Neuronal stem cell (in vitro differentiated cells): ENCODE measurements at regions not wholly inside any gene's neighbourhood (a gene's known extent, or its start where the extent isn't known, plus 50 kb on each side); places are given as distances from the start of the nearest gene placed in this dataset.

Source experiments
- DNase-seq: peaks from one replicate; pipeline ENCODE4 v3.0.0-alpha.2; 2013; ENCODE audit warnings: low spot score
- H2AFZ ChIP-seq: one replicate; pipeline ENCODE4 v1.6.1; 2013; ENCODE audit warnings: mild to moderate bottlenecking, low read length, inconsistent platforms
- H2AK5ac ChIP-seq: 2 replicates; pipeline ENCODE4 v1.6.1; 2013; ENCODE audit warnings: low read depth, mild to moderate bottlenecking, inconsistent platforms, low read length, moderate library complexity, mixed read lengths
- H2BK120ac ChIP-seq: 2 replicates; pipeline ENCODE4 v1.6.1; 2013; ENCODE audit warnings: low read depth, mild to moderate bottlenecking, inconsistent platforms, low read length, moderate library complexity, mixed read lengths
- H2BK12ac ChIP-seq: one replicate; pipeline ENCODE4 v1.6.1; 2013; ENCODE audit warnings: low read length, inconsistent platforms
- H2BK15ac ChIP-seq: 2 replicates; pipeline ENCODE4 v1.6.1; 2013; ENCODE audit warnings: mild to moderate bottlenecking, low read length, inconsistent platforms, mixed read lengths
- H2BK5ac ChIP-seq: one replicate; pipeline ENCODE4 v1.6.1; 2013; ENCODE audit warnings: inconsistent platforms, mild to moderate bottlenecking, low read length, moderate library complexity
- H3K14ac ChIP-seq: one replicate; pipeline ENCODE4 v1.6.1; 2013; ENCODE audit warnings: low read length, inconsistent platforms
- H3K18ac ChIP-seq: 2 replicates; pipeline ENCODE4 v1.6.1; 2013; ENCODE audit warnings: low read length, inconsistent platforms
- H3K23ac ChIP-seq: 2 replicates; pipeline ENCODE4 v1.6.1; 2013; ENCODE audit warnings: low read depth, mild to moderate bottlenecking, mixed read lengths, low read length, inconsistent platforms; ENCODE audit not compliant: poor library complexity
- H3K27ac ChIP-seq: replicated peaks from 3 replicates; pipeline ENCODE4 v1.5.1; 2013; ENCODE audit warnings: low read length, inconsistent platforms
- H3K27me3 ChIP-seq, 3 experiments: 2 replicates each; pipeline ENCODE4 v1.6.1; 2013; ENCODE audit warnings: low read length in 3 of 3, mild to moderate bottlenecking in 2 of 3, inconsistent platforms in 1 of 3, low read depth in 1 of 3, mixed read lengths in 1 of 3, moderate library complexity in 1 of 3; ENCODE audit not compliant: control insufficient read depth in 3 of 3, insufficient read depth in 3 of 3
- H3K36me3 ChIP-seq, 2 donors: replicated peaks in 1 of 2; 2 replicates each; pipeline ENCODE4 v1.6.1; 2013; ENCODE audit warnings: low read length in 2 of 2; ENCODE audit not compliant: control insufficient read depth in 2 of 2, insufficient read depth in 2 of 2
- H3K4ac ChIP-seq: 2 replicates; pipeline ENCODE4 v1.6.1; 2013; ENCODE audit warnings: inconsistent platforms, mild to moderate bottlenecking, low read length, moderate library complexity
- H3K4me1 ChIP-seq, 2 donors: 1 replicate in 1 of 2; 2 replicates in 1 of 2; pipeline ENCODE4 v1.6.1; 2013; ENCODE audit warnings: low read length in 2 of 2, low read depth in 1 of 2; ENCODE audit not compliant: control insufficient read depth in 2 of 2, insufficient read depth in 1 of 2
- H3K4me2 ChIP-seq: one replicate; pipeline ENCODE4 v1.6.1; 2013; ENCODE audit warnings: mild to moderate bottlenecking, low read length, inconsistent platforms; ENCODE audit not compliant: insufficient read depth, poor library complexity, severe bottlenecking
- H3K4me3 ChIP-seq, 2 donors: 2 replicates each; pipeline ENCODE4 v1.5.1; 2013; ENCODE audit warnings: low read length in 2 of 2, mild to moderate bottlenecking in 2 of 2, inconsistent platforms in 1 of 2, moderate library complexity in 1 of 2
- H3K79me1 ChIP-seq: one replicate; pipeline ENCODE4 v1.6.1; 2013; ENCODE audit warnings: low read depth, mild to moderate bottlenecking, inconsistent platforms, low read length, moderate library complexity
- H3K9ac ChIP-seq: one replicate; pipeline ENCODE4 v1.6.1; 2013; ENCODE audit warnings: mild to moderate bottlenecking, low read depth, low read length, inconsistent platforms; ENCODE audit not compliant: poor library complexity
- H3K9me3 ChIP-seq, 2 donors: replicated peaks in 1 of 2; 2 replicates each; pipeline versions ENCODE3 to v1.6.1; 2013; ENCODE audit warnings: low read length in 2 of 2, mild to moderate bottlenecking in 2 of 2, inconsistent platforms in 1 of 2, low read depth in 1 of 2, mixed read lengths in 1 of 2, moderate library complexity in 1 of 2; ENCODE audit not compliant: control insufficient read depth in 2 of 2, insufficient read depth in 1 of 2
- H4K8ac ChIP-seq: one replicate; pipeline ENCODE4 v1.6.1; 2013; ENCODE audit warnings: low read depth, mild to moderate bottlenecking, inconsistent platforms, low read length, moderate library complexity
- H4K91ac ChIP-seq: one replicate; pipeline ENCODE4 v1.6.1; 2013; ENCODE audit warnings: low read length, low read depth, mild to moderate bottlenecking, inconsistent platforms; ENCODE audit not compliant: poor library complexity
- WGBS, 2 donors: extraction: QIAGEN DNeasy Blood & Tissue Kit; methylation state at CpG; one replicate each; pipeline ENCODE4 v1.1.7; 2013; ENCODE audit warnings: missing lambda C conversion rate in 2 of 2, mixed read lengths in 1 of 2; ENCODE audit not compliant: insufficient read length in 2 of 2, insufficient replicate concordance in 1 of 2; ENCODE audit errors: extremely low coverage in 2 of 2; 5-methylcytosine and 5-hydroxymethylcytosine counted together

GRCh38 chr9:129272348-129273025 is 94.4 kb upstream of the IER5L start:
- H3K4me3 ChIP-seq, result no peak overlapping the region
- no peak for DNase-seq
- peaks cover 6% of the 10 kb centered on the region in 2 donors for H3K9me3 ChIP-seq
- H3K14ac ChIP-seq, result no peak overlapping the region
- H3K36me3 ChIP-seq, result no peaks in the 10 kb centered on the region
- H3K27ac ChIP-seq, result no peak overlapping the region
- no peak overlapping the region for H2BK5ac ChIP-seq
- peak overlapping the region; percentile 48 for H2AK5ac ChIP-seq
- H2AFZ ChIP-seq, result no peak overlapping the region
- H3K4ac ChIP-seq, result no peak overlapping the region
- H2BK15ac ChIP-seq, result no peak overlapping the region
- no peak overlapping the region for H3K4me2 ChIP-seq
- H3K4me1 ChIP-seq, result peaks cover 8 to 14% of the 10 kb centered on the region in 2 donors
- H3K18ac ChIP-seq, result no peak overlapping the region
- H4K91ac ChIP-seq, result no peak overlapping the region
- no CpG with 5 or more reads among the region's 9 CpGs for WGBS, 2 donors
- peaks cover 0 to 5% (median 0%) of the 10 kb centered on the region in 3 experiments for H3K27me3 ChIP-seq
- H3K9ac ChIP-seq, result peak overlapping the region; percentile 7
- no peak overlapping the region for H4K8ac ChIP-seq
- no peak overlapping the region for H2BK120ac ChIP-seq
- H2BK12ac ChIP-seq, result no peak overlapping the region
- no peaks in the 10 kb centered on the region for H3K79me1 ChIP-seq
- H3K23ac ChIP-seq, result no peak overlapping the region

GRCh38 chr9:129270903-129271431 is 92.9 kb upstream of the IER5L start:
- no peak overlapping the region for H4K8ac ChIP-seq
- H3K27me3 ChIP-seq, result peaks cover 0 to 8% (median 0%) of the 10 kb centered on the region in 3 experiments
- no peak overlapping the region for H3K4me2 ChIP-seq
- no peak overlapping the region for H2BK15ac ChIP-seq
- H3K4me1 ChIP-seq, result peaks cover 3 to 7% of the 10 kb centered on the region in 2 donors
- H2BK12ac ChIP-seq, result no peak overlapping the region
- no peak overlapping the region for H3K23ac ChIP-seq
- no peak overlapping the region for H3K9ac ChIP-seq
- no peaks in the 10 kb centered on the region for H3K79me1 ChIP-seq
- no peak overlapping the region for H4K91ac ChIP-seq
- no peak overlapping the region for H3K4me3 ChIP-seq
- no CpG with 5 or more reads among the region's 11 CpGs for WGBS, 2 donors
- H3K4ac ChIP-seq, result no peak overlapping the region
- H3K27ac ChIP-seq, result no peak overlapping the region
- H2BK120ac ChIP-seq, result no peak overlapping the region
- no peak overlapping the region for H2AFZ ChIP-seq
- no peak overlapping the region for H3K14ac ChIP-seq
- no peak overlapping the region for H3K18ac ChIP-seq
- H2AK5ac ChIP-seq, result no peak overlapping the region
- H2BK5ac ChIP-seq, result no peak overlapping the region
- DNase-seq, result no peak
- peaks cover 6% of the 10 kb centered on the region in 2 donors for H3K9me3 ChIP-seq
- H3K36me3 ChIP-seq, result no peaks in the 10 kb centered on the region

- no peak overlapping the region for H2AFZ ChIP-seq
- H3K23ac ChIP-seq, result no peak overlapping the region
- peaks cover 0 to 8% (median 0%) of the 10 kb centered on the region in 3 experiments for H3K27me3 ChIP-seq
- H2BK120ac ChIP-seq, result no peak overlapping the region
- no peak for DNase-seq
- H2AK5ac ChIP-seq, result no peak overlapping the region
- no peak overlapping the region for H2BK15ac ChIP-seq
- H2BK12ac ChIP-seq, result no peak overlapping the region
- no peak overlapping the region for H2BK5ac ChIP-seq
- no peak overlapping the region for H3K4me2 ChIP-seq
- no peak overlapping the region for H3K4me3 ChIP-seq
- no peak overlapping the region for H3K27ac ChIP-seq
- no peak overlapping the region for H4K91ac ChIP-seq
- WGBS, 2 donors, result no CpG with 5 or more reads among the region's 10 CpGs
- no peak overlapping the region for H4K8ac ChIP-seq
- no peak overlapping the region for H3K4ac ChIP-seq
- no peak overlapping the region for H3K14ac ChIP-seq
- H3K9me3 ChIP-seq, result peaks cover 6% of the 10 kb centered on the region in 2 donors
- peaks cover 0 to 2% of the 10 kb centered on the region in 2 donors for H3K4me1 ChIP-seq
- no peaks in the 10 kb centered on the region for H3K36me3 ChIP-seq
- no peak overlapping the region for H3K18ac ChIP-seq
- H3K79me1 ChIP-seq, result no peaks in the 10 kb centered on the region
- no peak overlapping the region for H3K9ac ChIP-seq
These were observed 92.1 kb upstream of the IER5L start for GRCh38 chr9:129270205-129270604.

GRCh38 chr9:129267141-129267540 is 89.1 kb upstream of the IER5L start:
- Histone ChIP-seq H3K4me2 (no peak overlapping the region), H3K79me1 (no peaks in the 10 kb centered on the region), H2BK120ac (no peak overlapping the region), H2AK5ac (no peak overlapping the region), H2BK15ac (no peak overlapping the region), H2AFZ (no peak overlapping the region), H3K18ac (no peak overlapping the region), H3K14ac (no peak overlapping the region), H3K4ac (no peak overlapping the region), H3K9me3 (no peaks in the 10 kb centered on the region), H3K4me3 (no peak overlapping the region), H2BK12ac (no peak overlapping the region), H3K9ac (no peak overlapping the region), H3K27me3 (peaks cover 0 to 8% (median 0%) of the 10 kb centered on the region in 3 experiments), H4K8ac (no peak overlapping the region), H2BK5ac (no peak overlapping the region), H3K4me1 (peaks cover 0 to 2% of the 10 kb centered on the region in 2 donors), H3K36me3 (no peaks in the 10 kb centered on the region), H3K27ac (no peak overlapping the region), H3K23ac (no peak overlapping the region), H4K91ac (no peak overlapping the region)
- DNase-seq, result no peak
- no CpG with 5 or more reads among the region's 10 CpGs for WGBS, 2 donors
